ENCODE measurements at regions not wholly inside any gene's neighbourhood (a gene's known extent, or its start where the extent isn't known, plus 50 kb on each side); places are given as distances from the start of the nearest gene placed in this dataset.

- TF ChIP-seq POLR2A (IDR thresholded peaks at IDR 0.05) (no peak), CTCF (IDR thresholded peaks at IDR 0.05) (no peak)
- DNase-seq: no peak
Observed at GRCh38 chr11:70490208-70490607, 91.9 kb downstream of the CTTN start.

GRCh38 chr11:70490723-70491558 lies 92.6 kb downstream of the CTTN start:
- TF ChIP-seq CTCF (IDR thresholded peaks at IDR 0.05) (no peak), POLR2A (IDR thresholded peaks at IDR 0.05) (no peak)
- 95 to 96% methylated on average over 7 of the region's 8 CpGs for WGBS, 2 donors
- no peak for DNase-seq
- no peaks in the 10 kb centered on the region for H3K4me1 ChIP-seq
- no peaks in the 10 kb centered on the region for H3K36me3 ChIP-seq
- H3K27me3 ChIP-seq: no peaks in the 10 kb centered on the region
- no peaks in the 10 kb centered on the region for H3K9me3 ChIP-seq
- no peak overlapping the region for H3K27ac ChIP-seq
- H3K4me3 ChIP-seq (replicated peaks in 1 of 3): no peak overlapping the region
- intact Hi-C loops (cut with DNase I): no loop called here

More at GRCh38 chr11:70490208-70490607, 91.9 kb downstream of the CTTN start:
- Histone ChIP-seq H3K27ac (no peak overlapping the region), H3K4me3 (replicated peaks in 1 of 3) (no peak overlapping the region), H3K27me3 (no peaks in the 10 kb centered on the region), H3K9me3 (no peaks in the 10 kb centered on the region), H3K36me3 (no peaks in the 10 kb centered on the region), H3K4me1 (no peaks in the 10 kb centered on the region)
- 95 to 97% methylated on average over 10 of the region's 13 CpGs for WGBS, 2 donors
- intact Hi-C loops (cut with DNase I): no loop called here

DNA sequence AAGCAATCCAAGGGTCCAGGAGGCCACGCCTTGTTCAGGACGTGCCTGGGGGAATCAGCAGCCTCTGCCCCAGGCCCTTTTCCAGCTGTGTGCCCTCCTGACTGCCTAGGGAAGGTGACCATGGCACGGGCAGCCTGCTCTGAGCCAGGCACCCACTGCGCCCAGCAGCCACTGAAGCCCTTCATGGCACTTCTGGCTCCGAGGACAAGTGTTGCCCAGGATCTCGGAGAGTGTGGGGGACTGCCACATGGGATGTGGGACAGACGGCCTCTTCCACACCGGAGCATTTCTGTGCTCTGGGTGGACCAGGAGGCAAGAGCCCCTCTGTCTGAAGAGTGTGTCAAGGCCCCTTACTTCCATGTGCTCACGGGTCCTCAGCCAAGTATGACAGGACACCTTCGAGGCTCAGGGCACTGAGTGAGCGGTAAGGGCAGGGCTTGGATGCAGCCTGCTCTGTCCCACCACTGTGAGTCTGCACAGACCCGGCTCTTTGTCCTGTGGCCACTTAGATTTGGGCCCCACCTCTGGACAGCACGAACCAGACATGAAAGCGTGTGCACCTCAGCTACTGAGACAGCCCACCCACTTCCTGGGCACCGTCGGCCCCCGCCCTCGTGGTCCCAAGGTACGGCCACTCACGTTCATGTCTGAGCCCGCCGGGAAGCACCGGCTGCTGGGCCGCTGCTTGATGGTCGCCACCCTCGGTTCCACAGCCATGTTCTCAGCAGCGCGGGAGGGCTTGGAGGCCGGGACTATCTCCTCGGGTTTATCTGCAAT lies 93.6 kb downstream of the CTTN start:
- no peak for TF ChIP-seq POLR2A (IDR thresholded peaks at IDR 0.05)
- no peak for TF ChIP-seq CTCF (IDR thresholded peaks at IDR 0.05)
- H3K4me1 ChIP-seq: no peaks in the 10 kb centered on the region
- H3K27ac ChIP-seq: no peak overlapping the region
- H3K36me3 ChIP-seq: no peaks in the 10 kb centered on the region
- no peak for DNase-seq
- intact Hi-C loops (cut with DNase I): no loop called here
- H3K9me3 ChIP-seq: no peaks in the 10 kb centered on the region
- H3K27me3 ChIP-seq: no peaks in the 10 kb centered on the region
- WGBS, 2 donors: 94 to 95% methylated on average over 10 to 26 of the region's 30 CpGs
- H3K4me3 ChIP-seq (replicated peaks in 1 of 3): no peak overlapping the region

- Histone ChIP-seq H3K9me3 (no peaks in the 10 kb centered on the region), H3K27me3 (no peaks in the 10 kb centered on the region), H3K4me3 (replicated peaks in 1 of 3) (no peak overlapping the region), H3K36me3 (no peaks in the 10 kb centered on the region), H3K4me1 (no peaks in the 10 kb centered on the region), H3K27ac (no peak overlapping the region)
- intact Hi-C loops (cut with DNase I): no loop called here
- no peak for DNase-seq
- no peak for TF ChIP-seq CTCF (IDR thresholded peaks at IDR 0.05)
- TF ChIP-seq POLR2A (IDR thresholded peaks at IDR 0.05): no peak
- WGBS, 2 donors: 72 to 81% methylated on average over 3 of the region's 3 CpGs
Observed at GRCh38 chr11:70493089-70493474, 94.8 kb downstream of the CTTN start.

DNA sequence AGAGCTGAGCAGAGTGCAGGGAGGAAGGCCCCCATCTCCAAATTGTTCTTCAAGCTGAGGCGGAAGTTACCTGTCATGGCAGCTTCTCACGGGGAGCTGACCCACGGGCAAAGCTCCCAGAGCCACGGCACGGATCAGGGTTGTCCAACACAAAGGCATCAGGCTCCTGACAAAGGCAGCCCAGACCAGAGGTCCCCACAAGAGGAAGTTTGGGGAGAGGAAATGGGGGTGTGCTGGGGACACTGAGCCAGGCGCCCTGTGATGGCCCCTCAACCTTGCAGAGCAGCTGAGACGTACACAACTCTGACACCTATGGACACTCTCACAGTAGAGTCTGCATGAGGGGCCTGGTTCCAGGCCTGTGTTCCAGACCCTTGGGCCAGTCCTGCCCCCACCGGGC lies 95.6 kb downstream of the CTTN start:
- Histone ChIP-seq H3K4me1 (no peaks in the 10 kb centered on the region), H3K4me3 (replicated peaks in 1 of 3) (no peak overlapping the region), H3K27ac (no peak overlapping the region), H3K36me3 (no peaks in the 10 kb centered on the region), H3K9me3 (no peaks in the 10 kb centered on the region), H3K27me3 (no peaks in the 10 kb centered on the region)
- no peak for DNase-seq
- intact Hi-C loops (cut with DNase I): no loop called here
- TF ChIP-seq POLR2A (IDR thresholded peaks at IDR 0.05) (no peak), CTCF (IDR thresholded peaks at IDR 0.05) (no peak)
- 94 to 95% methylated on average over 6 to 8 of the region's 8 CpGs for WGBS, 2 donors

All from thyroid gland (tissue), 4 donors.